Right lobe of liver (tissue), 4 donors: ENCODE measurements at regions not wholly inside any gene's neighbourhood (a gene's known extent, or its start where the extent isn't known, plus 50 kb on each side); places are given as distances from the start of the nearest gene placed in this dataset.

Experiments
- CTCF ChIP-seq, 4 donors: fragments of 200-600 bp in 3 of 4; fragments of 450-650 bp in 1 of 4; IDR thresholded peaks; one replicate each; pipeline versions ENCODE4 v1.5.1 to v1.8.0; 2016 to 2022; ENCODE audit warnings: antibody characterized with exemption in 4 of 4, mild to moderate bottlenecking in 2 of 4
- POLR2A ChIP-seq: fragments of 450-650 bp; IDR thresholded peaks from one replicate; pipeline ENCODE4 v1.6.1; 2017; ENCODE audit warnings: antibody characterized with exemption, mild to moderate bottlenecking
- donor health status: DM: no; HTN: no; CAD: no.
- donor health status: DM: no; HTN: no; CAD: no.
- donor health status: DM: no; HTN: yes; CAD: no.

GRCh38 chr11:130778026-130778425 lies 138.3 kb downstream of the SNX19 start:
- TF ChIP-seq CTCF (IDR thresholded peaks at IDR 0.05) (no peak), POLR2A (no peak)
